Loucy (cell line): ENCODE measurements at regions not wholly inside any gene's neighbourhood (a gene's known extent, or its start where the extent isn't known, plus 50 kb on each side); places are given as distances from the start of the nearest gene placed in this dataset.

Source experiments
- H2AFZ ChIP-seq: fragments of 200-600 bp; sonication (generic); 2 replicates; pipeline ENCODE4 v1.6.0; 2016; ENCODE audit warnings: antibody characterized with exemption, mild to moderate bottlenecking, low read length, moderate library complexity
- H3F3A ChIP-seq: fragments of 200-600 bp; 2 replicates; pipeline ENCODE4 v1.6.0; 2016; ENCODE audit warnings: antibody characterized with exemption, low read depth, mild to moderate bottlenecking
- H3K27me3 ChIP-seq: fragments of 200-600 bp; sonication (generic); 2 replicates; pipeline ENCODE4 v1.6.1; 2014; ENCODE audit warnings: low read length, mild to moderate bottlenecking; ENCODE audit not compliant: insufficient read depth, poor library complexity, severe bottlenecking
- H3K36me3 ChIP-seq: fragments of 200-600 bp; sonication (generic); 2 replicates; pipeline ENCODE4 v1.6.1; 2016; ENCODE audit warnings: low read length; ENCODE audit not compliant: insufficient read depth
- H3K4me1 ChIP-seq: fragments of 200-600 bp; sonication (generic); 2 replicates; pipeline ENCODE4 v1.5.1; 2014; ENCODE audit warnings: low read length, mild to moderate bottlenecking; ENCODE audit not compliant: insufficient read depth, poor library complexity, severe bottlenecking
- H3K4me2 ChIP-seq: fragments of 200-600 bp; sonication (generic); 2 replicates; pipeline ENCODE4 v1.6.0; 2014; ENCODE audit warnings: antibody characterized with exemption, low read length, low read depth, mild to moderate bottlenecking; ENCODE audit not compliant: poor library complexity, severe bottlenecking
- H3K4me3 ChIP-seq: fragments of 200-600 bp; sonication (generic); 2 replicates; pipeline ENCODE4 v1.5.1; 2014; ENCODE audit warnings: low read length, mild to moderate bottlenecking, mixed read lengths; ENCODE audit not compliant: poor library complexity, severe bottlenecking
- H3K79me2 ChIP-seq: fragments of 200-600 bp; sonication (generic); 2 replicates; pipeline ENCODE4 v1.6.1; 2014; ENCODE audit warnings: low read length; ENCODE audit not compliant: insufficient read depth
- H3K9ac ChIP-seq: fragments of 200-600 bp; sonication (generic); 2 replicates; pipeline ENCODE4 v1.6.0; 2014; ENCODE audit warnings: mild to moderate bottlenecking, low read depth, low read length, moderate library complexity; ENCODE audit not compliant: poor library complexity, severe bottlenecking
- H3K9me2 ChIP-seq: fragments of 200-600 bp; sonication (generic); replicated peaks from 2 replicates; pipeline ENCODE4 v1.6.1; 2016; ENCODE audit warnings: low read depth, low read length, mixed read lengths
- H3K9me3 ChIP-seq: fragments of 200-600 bp; sonication (generic); 2 replicates; pipeline ENCODE4 v1.6.1; 2014; ENCODE audit warnings: mild to moderate bottlenecking, antibody characterized with exemption, low read length, low read depth; ENCODE audit not compliant: insufficient read depth
- H4K20me1 ChIP-seq: fragments of 200-600 bp; sonication (generic); 2 replicates; pipeline ENCODE4 v1.6.0; 2014; ENCODE audit warnings: antibody characterized with exemption, low read length, mild to moderate bottlenecking; ENCODE audit not compliant: insufficient read depth, poor library complexity, severe bottlenecking
- CTCF ChIP-seq: fragments of 200-600 bp; sonication (generic); conservative IDR thresholded peaks from 2 replicates; pipeline ENCODE4 v1.5.1; 2014; ENCODE audit warnings: mild to moderate bottlenecking, antibody characterized with exemption, low read length
- EZH2phosphoT487 ChIP-seq: fragments of 200-600 bp; IDR thresholded peaks from 2 replicates; pipeline ENCODE4 v1.6.1; 2018; ENCODE audit warnings: antibody characterized with exemption, mild to moderate bottlenecking, moderate library complexity, borderline replicate concordance

DNA sequence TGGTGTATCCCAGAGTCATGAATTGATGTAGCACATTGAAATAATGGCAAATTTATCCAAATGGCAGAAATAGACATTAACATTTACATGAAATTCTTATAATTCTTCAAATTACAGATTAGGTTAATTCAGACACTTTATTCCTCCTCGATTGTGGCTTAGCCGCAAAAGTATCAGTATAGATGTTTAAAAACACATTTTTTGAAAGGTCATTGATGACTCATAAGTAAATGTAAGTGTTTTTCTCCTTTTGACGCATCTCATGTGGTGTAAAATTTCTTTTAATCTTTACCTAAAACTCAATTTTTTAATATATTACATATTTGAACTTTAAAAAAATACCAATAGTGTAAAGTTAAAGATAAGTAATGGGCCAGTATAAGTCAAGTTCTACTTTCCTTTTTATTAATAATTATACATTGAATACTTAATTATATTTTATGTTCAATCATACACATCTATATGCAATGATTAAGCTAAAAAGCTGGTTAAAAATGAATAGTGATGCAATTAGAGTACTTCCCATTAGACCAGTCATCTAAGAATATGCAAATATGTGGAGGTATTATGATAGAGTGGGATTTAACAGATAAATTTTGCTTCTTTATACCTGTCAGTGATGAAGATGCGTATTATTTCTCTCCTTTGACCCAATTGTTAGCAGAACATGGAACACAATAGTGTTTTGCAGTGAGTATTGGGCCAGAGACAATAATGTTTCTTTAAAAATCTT, 678.1 kb upstream of the DPPA4 start:
- Histone ChIP-seq H3K4me2 (no peak overlapping the region), H3K4me3 (no peak overlapping the region), H3K79me2 (no peaks in the 10 kb centered on the region), H3F3A (no peaks in the 10 kb centered on the region), H3K9me2 (no peaks in the 10 kb centered on the region), H3K9me3 (no peaks in the 10 kb centered on the region), H4K20me1 (no peaks in the 10 kb centered on the region), H3K9ac (no peak overlapping the region), H3K27me3 (no peaks in the 10 kb centered on the region), H2AFZ (peak overlapping the region; percentile 55; the same call in 1 of the 2 replicates), H3K4me1 (no peaks in the 10 kb centered on the region), H3K36me3 (no peaks in the 10 kb centered on the region)
- TF ChIP-seq CTCF (no peak), EZH2phosphoT487 (no peak)

DNA sequence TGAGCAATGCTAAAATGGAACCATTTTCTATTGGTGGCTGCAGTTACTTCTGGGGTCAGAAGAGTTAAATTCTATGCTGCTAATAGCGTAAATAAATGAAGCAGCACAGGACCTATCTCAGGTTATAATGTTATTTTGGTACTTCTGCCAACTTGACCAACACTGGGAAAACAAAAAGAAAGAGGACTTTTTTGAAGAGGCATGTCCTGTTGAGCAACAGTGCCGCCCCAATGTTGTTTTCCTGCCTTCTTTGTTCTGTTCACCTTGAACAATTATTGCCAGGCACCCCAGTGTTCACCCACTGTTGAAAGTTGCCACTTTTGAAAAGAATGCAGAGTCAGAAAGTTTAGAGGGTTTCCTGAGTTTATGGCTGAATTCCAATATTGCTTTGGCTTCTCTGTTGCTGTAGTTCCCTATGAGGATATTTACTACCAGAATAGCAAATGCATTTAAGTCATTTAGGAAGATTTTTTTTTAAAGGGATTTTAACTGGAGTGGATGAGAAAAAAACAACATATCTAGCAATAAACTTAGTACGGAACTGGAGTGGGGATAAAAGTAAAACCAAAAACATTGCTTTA, 679.0 kb upstream of the DPPA4 start:
- Histone ChIP-seq H3F3A (no peaks in the 10 kb centered on the region), H2AFZ (peak overlapping the region; percentile 76; the same call in 1 of the 2 replicates), H4K20me1 (no peaks in the 10 kb centered on the region), H3K9me3 (no peaks in the 10 kb centered on the region), H3K36me3 (no peaks in the 10 kb centered on the region), H3K9me2 (no peaks in the 10 kb centered on the region), H3K4me3 (no peak overlapping the region), H3K4me1 (no peaks in the 10 kb centered on the region), H3K27me3 (no peaks in the 10 kb centered on the region), H3K9ac (no peak overlapping the region), H3K79me2 (no peaks in the 10 kb centered on the region), H3K4me2 (no peak overlapping the region)
- TF ChIP-seq EZH2phosphoT487, result no peak
- TF ChIP-seq CTCF, result no peak

DNA sequence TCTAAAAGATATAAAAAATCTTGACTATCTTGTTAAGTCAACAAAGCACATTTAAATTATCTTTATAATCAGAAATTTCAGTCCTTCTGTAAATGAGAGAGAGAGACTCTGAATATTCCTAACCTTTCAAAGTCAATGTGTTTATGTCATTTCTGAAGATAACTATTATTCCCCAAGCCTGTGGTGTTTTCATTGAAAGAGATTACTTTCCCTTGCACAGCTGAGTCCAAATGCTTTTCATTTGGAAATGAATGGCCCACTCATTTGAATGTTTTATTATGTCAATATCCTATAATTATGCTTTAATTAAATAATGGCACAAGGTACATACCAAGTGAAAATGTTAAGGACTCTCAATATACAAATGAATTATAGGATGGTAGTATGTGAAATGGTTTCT, 680.0 kb upstream of the DPPA4 start:
- no peak overlapping the region for H3K4me3 ChIP-seq
- no peaks in the 10 kb centered on the region for H3K9me2 ChIP-seq
- no peaks in the 10 kb centered on the region for H3K36me3 ChIP-seq
- no peaks in the 10 kb centered on the region for H3K9me3 ChIP-seq
- no peaks in the 10 kb centered on the region for H3K4me1 ChIP-seq
- H4K20me1 ChIP-seq, result no peaks in the 10 kb centered on the region
- no peak overlapping the region for H2AFZ ChIP-seq
- H3K79me2 ChIP-seq, result no peaks in the 10 kb centered on the region
- H3K27me3 ChIP-seq, result no peaks in the 10 kb centered on the region
- H3F3A ChIP-seq, result no peaks in the 10 kb centered on the region
- H3K4me2 ChIP-seq, result no peak overlapping the region
- H3K9ac ChIP-seq, result no peak overlapping the region
- no peak for TF ChIP-seq EZH2phosphoT487
- no peak for TF ChIP-seq CTCF
